ENCODE measurements at regions not wholly inside any gene's neighbourhood (a gene's known extent, or its start where the extent isn't known, plus 50 kb on each side); places are given as distances from the start of the nearest gene placed in this dataset.

DNA sequence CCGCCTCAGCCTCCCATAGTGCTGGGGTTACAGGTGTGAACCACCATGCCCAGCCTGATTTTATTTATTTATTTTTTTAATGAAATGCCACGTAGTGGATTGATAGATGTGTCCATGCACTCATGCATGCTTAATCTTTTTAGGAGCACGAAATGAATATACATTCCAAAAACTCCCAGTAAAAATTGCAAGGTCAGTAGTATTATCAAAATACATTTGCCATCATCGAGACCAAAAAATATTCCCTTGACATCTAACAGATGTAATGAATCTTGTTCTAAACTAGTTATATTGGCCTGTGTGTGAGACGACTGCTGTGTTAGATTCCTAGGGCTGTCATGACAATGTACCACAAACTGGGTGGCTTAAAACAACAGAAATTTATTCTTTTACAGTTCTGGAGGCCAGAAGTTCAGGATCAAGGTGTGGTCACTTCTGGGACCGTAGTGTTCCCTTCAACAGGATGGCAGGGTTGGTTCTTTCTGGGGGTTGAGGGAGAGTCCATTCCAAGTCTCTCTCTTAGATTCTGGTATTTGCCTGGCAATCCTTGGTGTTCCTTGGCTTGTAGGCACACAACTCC lies 56.1 kb upstream of the UBL3 start (continued):
- TF ChIP-seq, protein P1, sequence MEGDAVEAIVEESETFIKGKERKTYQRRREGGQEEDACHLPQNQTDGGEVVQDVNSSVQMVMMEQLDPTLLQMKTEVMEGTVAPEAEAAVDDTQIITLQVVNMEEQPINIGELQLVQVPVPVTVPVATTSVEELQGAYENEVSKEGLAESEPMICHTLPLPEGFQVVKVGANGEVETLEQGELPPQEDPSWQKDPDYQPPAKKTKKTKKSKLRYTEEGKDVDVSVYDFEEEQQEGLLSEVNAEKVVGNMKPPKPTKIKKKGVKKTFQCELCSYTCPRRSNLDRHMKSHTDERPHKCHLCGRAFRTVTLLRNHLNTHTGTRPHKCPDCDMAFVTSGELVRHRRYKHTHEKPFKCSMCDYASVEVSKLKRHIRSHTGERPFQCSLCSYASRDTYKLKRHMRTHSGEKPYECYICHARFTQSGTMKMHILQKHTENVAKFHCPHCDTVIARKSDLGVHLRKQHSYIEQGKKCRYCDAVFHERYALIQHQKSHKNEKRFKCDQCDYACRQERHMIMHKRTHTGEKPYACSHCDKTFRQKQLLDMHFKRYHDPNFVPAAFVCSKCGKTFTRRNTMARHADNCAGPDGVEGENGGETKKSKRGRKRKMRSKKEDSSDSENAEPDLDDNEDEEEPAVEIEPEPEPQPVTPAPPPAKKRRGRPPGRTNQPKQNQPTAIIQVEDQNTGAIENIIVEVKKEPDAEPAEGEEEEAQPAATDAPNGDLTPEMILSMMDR (IDR thresholded peaks at IDR 0.05; ENCODE audit: control extremely low read depth in 1 of 3, insufficient read depth in 1 of 3, low read depth in 1 of 3, low read length in 3 of 3), result no peak
- no peak for TF ChIP-seq PHF8 (conservative IDR thresholded peaks at IDR 0.05; ENCODE audit: low read depth, low read length)
